GM13977 (cell line): ENCODE measurements at regions not wholly inside any gene's neighbourhood (a gene's known extent, or its start where the extent isn't known, plus 50 kb on each side); places are given as distances from the start of the nearest gene placed in this dataset.

ENCODE experiments used
- DNase-seq: peaks from one replicate; pipeline ENCODE4 v3.0.0; 2012; ENCODE audit warnings: low spot score
- in situ Hi-C: fragments of 300-500 bp; cut with MboI; formaldehyde crosslinking; loops from one replicate; pipeline ENCODE4 v1.12.0; 2022; ENCODE audit warnings: low sequenced_read_pairs, low pct_unique_long_range_greater_than_20kb, mixed read lengths, inconsistent platforms; ENCODE audit not compliant: unreplicated experiment
- TF ChIP-seq, protein P1 (sequence below): IDR thresholded peaks from 2 replicates; pipeline ENCODE4 v1.5.1; 2012; ENCODE audit warnings: mild to moderate bottlenecking, control low read depth; ENCODE audit not compliant: insufficient read depth; ENCODE audit errors: extremely low read depth, missing control alignments

DNA sequence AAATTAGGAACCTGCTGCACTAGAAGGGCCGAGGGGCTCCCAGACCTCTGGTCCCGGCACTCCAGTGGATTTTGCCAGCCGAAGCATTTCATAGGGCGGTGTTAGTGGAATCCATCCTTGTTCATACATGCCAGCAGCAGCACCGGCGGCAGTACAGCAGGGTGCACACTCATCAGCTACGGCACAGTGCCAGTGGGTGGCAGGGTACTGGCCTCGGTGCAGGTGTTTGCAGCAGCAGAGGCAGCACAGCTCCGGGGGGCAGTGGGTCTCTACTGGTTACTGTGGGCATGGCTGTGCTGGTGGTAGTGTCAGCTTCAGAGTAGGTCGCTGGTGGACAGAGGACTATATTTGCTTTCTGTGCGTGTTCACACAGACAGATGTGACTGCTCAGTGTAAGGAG lies 985.7 kb downstream of the CDH8 start:
- TF ChIP-seq, protein P1, sequence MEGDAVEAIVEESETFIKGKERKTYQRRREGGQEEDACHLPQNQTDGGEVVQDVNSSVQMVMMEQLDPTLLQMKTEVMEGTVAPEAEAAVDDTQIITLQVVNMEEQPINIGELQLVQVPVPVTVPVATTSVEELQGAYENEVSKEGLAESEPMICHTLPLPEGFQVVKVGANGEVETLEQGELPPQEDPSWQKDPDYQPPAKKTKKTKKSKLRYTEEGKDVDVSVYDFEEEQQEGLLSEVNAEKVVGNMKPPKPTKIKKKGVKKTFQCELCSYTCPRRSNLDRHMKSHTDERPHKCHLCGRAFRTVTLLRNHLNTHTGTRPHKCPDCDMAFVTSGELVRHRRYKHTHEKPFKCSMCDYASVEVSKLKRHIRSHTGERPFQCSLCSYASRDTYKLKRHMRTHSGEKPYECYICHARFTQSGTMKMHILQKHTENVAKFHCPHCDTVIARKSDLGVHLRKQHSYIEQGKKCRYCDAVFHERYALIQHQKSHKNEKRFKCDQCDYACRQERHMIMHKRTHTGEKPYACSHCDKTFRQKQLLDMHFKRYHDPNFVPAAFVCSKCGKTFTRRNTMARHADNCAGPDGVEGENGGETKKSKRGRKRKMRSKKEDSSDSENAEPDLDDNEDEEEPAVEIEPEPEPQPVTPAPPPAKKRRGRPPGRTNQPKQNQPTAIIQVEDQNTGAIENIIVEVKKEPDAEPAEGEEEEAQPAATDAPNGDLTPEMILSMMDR: no peak
- DNase-seq: no peak
- in situ Hi-C loops: no loop called here

DNA sequence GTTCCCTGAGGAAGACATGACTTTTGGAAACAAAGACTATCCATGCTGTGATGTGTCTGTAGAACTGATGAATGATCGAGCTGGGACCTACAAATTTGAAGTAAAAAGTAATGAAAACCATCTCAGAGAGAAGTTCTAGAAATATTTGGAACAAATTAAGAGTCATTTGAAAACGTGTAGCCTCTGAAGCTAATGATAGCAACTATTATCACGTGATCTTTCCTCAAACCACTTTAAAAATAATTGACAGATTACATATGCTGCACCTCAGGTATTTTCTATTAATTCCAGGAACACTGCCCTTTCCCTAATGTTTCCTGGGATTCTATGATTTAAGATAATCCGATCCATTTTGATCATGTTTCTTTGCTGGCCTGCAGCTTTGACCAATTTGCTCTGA lies 990.3 kb downstream of the CDH8 start:
- DNase-seq: no peak
- TF ChIP-seq, protein P1: no peak
- in situ Hi-C loops: no loop called here

DNA sequence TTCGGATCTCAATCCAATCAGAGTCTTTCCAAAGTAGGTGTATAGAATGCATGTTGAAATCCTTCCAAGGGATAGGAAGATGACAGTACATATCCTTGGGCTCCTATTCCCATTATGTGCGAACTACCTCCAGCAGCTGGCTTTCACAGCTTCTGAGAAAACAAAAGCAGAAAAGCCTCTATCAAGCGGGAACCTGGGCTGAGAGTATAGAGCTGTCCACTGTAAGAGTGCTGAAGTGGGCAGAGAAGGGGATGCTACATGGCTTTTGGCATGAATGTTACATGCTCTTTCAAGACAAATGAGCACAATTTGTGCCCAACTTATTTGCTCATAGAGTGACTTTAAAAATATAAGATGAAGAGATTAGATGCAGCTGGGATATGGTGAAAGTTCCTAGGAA lies 993.5 kb downstream of the CDH8 start:
- in situ Hi-C loops: no loop called here
- no peak for DNase-seq
- TF ChIP-seq, protein P1: no peak

DNA sequence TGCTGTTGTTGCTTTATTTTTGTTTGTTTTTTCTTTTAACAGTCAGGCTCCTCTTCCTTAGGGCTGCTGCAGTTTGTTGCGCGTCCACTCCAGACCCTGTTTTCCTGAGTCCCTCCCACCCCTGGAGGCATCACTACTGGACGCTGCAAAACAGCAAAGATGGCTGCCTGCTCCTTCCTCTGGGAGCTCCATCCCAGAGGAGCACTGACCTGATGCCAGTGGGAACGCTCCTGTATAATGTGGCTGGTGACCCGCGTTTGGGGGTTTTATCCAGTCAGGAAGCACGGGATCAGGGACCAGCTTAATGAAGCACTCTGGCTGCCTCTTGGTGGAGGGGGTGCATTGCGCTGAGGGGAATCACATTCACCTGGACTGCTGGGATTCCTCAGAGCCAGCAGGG lies 1005.6 kb downstream of the CDH8 start:
- in situ Hi-C loops: no loop called here
- DNase-seq: no peak
- TF ChIP-seq, protein P1: no peak

DNA sequence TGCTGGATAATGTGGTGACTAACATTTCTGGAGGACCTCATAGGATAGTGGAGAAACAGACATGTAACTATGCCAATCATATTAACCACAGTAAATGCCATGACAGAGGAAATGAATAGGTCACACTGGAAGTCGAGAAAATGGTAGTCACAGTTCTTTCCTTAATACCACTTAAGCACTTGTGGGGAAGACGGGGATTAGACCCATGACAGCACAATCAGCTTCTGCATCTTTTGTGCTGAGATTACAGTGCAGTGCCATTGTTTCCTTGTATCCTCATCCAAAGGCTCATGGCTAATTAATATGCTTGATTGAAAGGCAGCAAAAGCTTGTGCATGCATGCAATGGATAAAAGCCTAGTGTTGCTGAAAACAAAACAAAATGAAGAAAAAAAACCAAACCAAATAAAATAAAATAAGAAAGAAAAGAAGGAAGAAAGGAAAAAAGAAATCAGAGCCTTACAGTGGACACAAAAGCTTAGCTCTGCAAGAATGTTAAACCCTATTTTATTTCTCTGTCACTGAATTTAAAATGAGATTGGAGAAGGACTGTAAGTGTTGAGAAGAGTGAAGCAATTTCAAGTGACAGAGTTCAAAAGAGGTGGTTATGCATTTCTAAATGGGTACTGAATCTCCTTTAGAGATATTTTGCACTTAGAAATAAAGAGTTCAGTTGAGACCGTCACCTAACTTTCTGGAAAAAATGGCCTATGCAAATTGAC lies 1011.9 kb downstream of the CDH8 start:
- in situ Hi-C loops: no loop called here
- TF ChIP-seq, protein P1: no peak
- no peak for DNase-seq

DNA sequence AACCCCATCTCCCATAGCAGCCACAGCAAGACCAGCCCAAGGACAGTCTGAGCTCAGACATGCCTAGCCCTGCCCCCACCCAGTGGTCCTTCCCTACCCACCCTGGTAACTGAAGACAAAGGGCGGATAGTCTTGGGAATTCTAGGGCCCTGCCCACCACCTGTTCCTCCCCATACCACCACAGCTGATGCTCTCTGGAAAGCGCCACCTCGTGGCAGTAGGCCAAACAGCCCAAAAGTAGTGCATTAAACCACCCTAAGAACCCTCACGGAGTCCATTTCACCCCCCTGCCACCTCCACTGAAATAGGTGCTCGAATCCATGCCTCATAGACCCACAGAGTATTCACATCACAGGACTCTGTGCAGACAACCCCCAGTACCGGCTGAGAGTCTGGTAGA lies 1021.4 kb downstream of the CDH8 start:
- TF ChIP-seq, protein P1: peak; percentile 31
- in situ Hi-C loops: no loop called here

More for the DNA sequence above, 1021.4 kb downstream of the CDH8 start:
- no peak for DNase-seq
